ENCODE measurements at regions not wholly inside any gene's neighbourhood (a gene's known extent, or its start where the extent isn't known, plus 50 kb on each side); places are given as distances from the start of the nearest gene placed in this dataset.

DNA sequence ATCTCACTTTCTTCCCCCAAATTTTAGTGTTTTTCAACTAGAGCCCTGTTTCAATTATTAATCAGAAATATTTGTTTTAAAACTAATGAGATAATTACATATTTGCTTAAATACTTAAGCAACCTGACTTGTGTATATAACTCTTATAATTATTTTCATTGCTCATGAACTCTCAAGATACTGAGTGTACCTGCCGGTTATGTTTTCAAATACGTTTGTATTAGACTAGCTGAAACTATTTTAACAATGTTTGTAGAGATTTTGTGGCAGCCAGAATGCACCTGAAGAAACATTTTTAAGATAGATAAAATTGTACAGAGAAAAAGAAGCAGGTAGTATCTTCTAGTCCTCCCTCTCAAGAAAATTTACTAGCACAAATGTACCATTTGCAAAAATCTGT lies 140.6 kb upstream of the CXADR start:
- DNase-seq (no peak), ATAC-seq (no peak)
- Histone ChIP-seq H3K27me3 (peaks cover 0 to 5% (median 0%) of the 10 kb centered on the region in 7 donors), H3K27ac (no peak overlapping the region), H3K4me1 (no peaks in the 10 kb centered on the region), H3K9me3 (no peaks in the 10 kb centered on the region), H3K4me3 (no peak overlapping the region), H3K36me3 (no peaks in the 10 kb centered on the region)
- TF ChIP-seq, protein P1, sequence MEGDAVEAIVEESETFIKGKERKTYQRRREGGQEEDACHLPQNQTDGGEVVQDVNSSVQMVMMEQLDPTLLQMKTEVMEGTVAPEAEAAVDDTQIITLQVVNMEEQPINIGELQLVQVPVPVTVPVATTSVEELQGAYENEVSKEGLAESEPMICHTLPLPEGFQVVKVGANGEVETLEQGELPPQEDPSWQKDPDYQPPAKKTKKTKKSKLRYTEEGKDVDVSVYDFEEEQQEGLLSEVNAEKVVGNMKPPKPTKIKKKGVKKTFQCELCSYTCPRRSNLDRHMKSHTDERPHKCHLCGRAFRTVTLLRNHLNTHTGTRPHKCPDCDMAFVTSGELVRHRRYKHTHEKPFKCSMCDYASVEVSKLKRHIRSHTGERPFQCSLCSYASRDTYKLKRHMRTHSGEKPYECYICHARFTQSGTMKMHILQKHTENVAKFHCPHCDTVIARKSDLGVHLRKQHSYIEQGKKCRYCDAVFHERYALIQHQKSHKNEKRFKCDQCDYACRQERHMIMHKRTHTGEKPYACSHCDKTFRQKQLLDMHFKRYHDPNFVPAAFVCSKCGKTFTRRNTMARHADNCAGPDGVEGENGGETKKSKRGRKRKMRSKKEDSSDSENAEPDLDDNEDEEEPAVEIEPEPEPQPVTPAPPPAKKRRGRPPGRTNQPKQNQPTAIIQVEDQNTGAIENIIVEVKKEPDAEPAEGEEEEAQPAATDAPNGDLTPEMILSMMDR (IDR thresholded peaks at IDR 0.05): no peak
- 83 to 85% methylated on average over 2 of the region's 2 CpGs for WGBS, 2 donors
- intact Hi-C loops (cut with DNase I): no loop called here

DNA sequence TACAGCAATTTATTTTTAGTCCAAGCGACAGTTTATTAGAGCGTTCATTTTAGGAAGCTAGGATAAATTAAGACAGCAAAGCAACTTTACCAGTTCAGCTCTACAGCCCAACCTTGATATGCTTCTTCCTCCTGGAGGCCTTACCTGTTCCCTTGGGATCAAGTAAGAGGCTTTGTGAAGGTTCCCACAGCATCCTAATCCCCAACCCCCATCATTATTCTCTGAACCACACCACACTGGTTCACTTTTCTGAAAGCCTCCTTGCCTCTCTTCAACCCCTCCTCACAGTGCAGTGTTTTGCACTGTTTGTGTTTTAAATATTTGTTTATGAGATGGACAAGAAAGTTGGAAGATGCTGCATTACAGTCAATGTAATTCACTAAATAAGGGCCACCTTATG lies 126.3 kb upstream of the CXADR start:
- no peak for ATAC-seq
- Histone ChIP-seq H3K36me3 (no peaks in the 10 kb centered on the region), H3K4me1 (no peaks in the 10 kb centered on the region), H3K4me3 (no peak overlapping the region), H3K27me3 (no peaks in the 10 kb centered on the region), H3K9me3 (peaks cover 0 to 19% (median 0%) of the 10 kb centered on the region in 11 donors), H3K27ac (no peak overlapping the region)
- intact Hi-C loops (cut with DNase I): loop anchor here in 8 of 10 donors (2.0 to 10.0 kb wide), 6 partner anchors 61 to 201 kb away; partner anchors contain the start of gene CXADR (in 1 of the 8)
- no peak for DNase-seq
- TF ChIP-seq, protein P1 (IDR thresholded peaks at IDR 0.05): no peak
- 25 to 32% methylated on average over 2 of the region's 2 CpGs for whole genome bisulfite sequencing, 2 donors

DNA sequence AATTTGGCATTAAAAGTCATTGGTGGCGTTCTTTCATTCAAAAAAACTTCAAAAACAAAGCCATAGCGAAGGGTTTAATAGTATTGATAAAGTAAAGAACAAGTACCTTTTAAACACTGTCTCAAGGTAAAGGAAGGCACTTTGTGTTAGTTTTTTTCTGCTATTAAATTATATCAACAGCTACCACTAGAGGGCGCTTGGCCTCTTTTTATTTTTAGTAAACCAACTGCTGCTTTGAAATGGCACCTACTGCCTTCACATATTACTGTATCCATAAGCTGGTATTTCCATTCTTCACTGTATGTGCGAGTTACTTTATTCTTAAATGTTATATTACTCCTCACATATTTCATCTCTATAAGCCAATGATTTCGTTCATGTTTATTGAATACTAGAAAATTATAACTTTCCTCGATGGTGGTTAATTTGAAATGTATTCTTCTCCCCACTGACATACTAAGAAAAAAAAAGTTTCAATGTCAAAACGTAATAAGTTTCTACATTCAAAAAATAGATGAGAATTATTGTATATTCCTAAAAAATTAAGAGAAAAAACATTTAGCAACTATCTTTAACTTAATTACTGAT lies 125.7 kb upstream of the CXADR start:
- 19% methylated on average over 7 of the region's 7 CpGs for WGBS, 2 donors
- Histone ChIP-seq H3K4me1 (no peaks in the 10 kb centered on the region), H3K27ac (no peak overlapping the region), H3K9me3 (peaks cover 0 to 16% (median 0%) of the 10 kb centered on the region in 11 donors), H3K36me3 (no peaks in the 10 kb centered on the region), H3K27me3 (no peaks in the 10 kb centered on the region), H3K4me3 (no peak overlapping the region)
- DNase-seq (peak in 1 of 2 donors; percentile 47), ATAC-seq (peak in 5 of 8 donors; percentile 33 to 54 (median 37))
- TF ChIP-seq, protein P1 (IDR thresholded peaks at IDR 0.05): peak; percentile 67 to 84 (median 78)
- intact Hi-C loops (cut with DNase I): loop anchor here (1.0 to 10.0 kb wide), 7 partner anchors 60 to 200 kb away; partner anchors contain the start of gene CXADR (in 1 of the 10)

DNA sequence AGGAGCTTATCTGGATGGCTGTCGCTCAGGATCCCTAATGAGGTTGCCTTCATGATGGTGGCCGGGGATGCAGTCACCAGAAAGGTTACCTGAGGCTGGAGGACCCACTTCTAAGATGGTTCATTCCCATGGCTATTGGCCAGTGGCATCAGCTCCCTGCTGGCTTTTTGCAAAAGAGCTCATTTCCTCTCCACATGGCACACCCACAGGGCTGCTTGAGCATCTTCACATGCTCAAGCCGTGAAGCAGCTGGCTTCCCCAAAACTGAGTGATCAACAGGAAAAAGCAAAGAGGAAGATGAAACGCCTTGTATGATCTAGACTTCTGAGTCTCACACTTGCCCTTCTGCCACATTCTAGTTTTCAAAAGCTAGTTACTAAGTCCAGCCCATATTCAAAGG lies 124.6 kb upstream of the CXADR start:
- whole genome bisulfite sequencing, 2 donors: 64 to 77% methylated on average over 4 of the region's 4 CpGs
- Histone ChIP-seq H3K27ac (no peak overlapping the region), H3K4me3 (no peak overlapping the region), H3K9me3 (peaks cover 0 to 6% (median 0%) of the 10 kb centered on the region in 11 donors), H3K27me3 (no peaks in the 10 kb centered on the region), H3K4me1 (no peaks in the 10 kb centered on the region), H3K36me3 (no peaks in the 10 kb centered on the region)
- DNase-seq (no peak), ATAC-seq (no peak)
- intact Hi-C loops (cut with DNase I): loop anchor here in 6 of 10 donors (2.0 to 10.0 kb wide), 5 partner anchors 59 to 199 kb away; partner anchors contain the start of gene CXADR (in 1 of the 6)
- TF ChIP-seq, protein P1 (IDR thresholded peaks at IDR 0.05): no peak
